GM12801 (cell line): ENCODE measurements at regions not wholly inside any gene's neighbourhood (a gene's known extent, or its start where the extent isn't known, plus 50 kb on each side); places are given as distances from the start of the nearest gene placed in this dataset.

Experiments
- TF ChIP-seq, protein P1 (sequence below): IDR thresholded peaks from one replicate; pipeline ENCODE4 v1.5.1; 2011; ENCODE audit warnings: control low read depth; ENCODE audit not compliant: insufficient read length; ENCODE audit errors: extremely low read depth

DNA sequence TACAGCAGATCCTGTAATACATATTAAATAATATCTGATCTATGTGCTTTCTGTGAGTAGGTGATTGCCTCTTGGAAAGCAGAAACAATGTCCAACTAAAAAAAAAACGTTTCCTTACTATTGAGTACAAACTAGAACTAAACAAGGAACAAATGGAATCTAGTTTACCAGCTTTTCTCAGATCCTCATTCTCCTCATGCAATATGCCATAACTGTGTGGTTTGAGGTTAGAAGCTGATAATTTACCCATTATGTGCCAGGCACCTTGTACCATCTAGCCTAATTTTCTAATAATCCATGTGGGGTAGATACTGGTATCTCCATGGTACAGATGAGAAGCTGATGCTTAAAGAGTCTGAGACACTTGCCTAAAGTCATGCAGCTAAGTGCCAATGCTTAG, 154.7 kb downstream of the PTGER3 start:
- TF ChIP-seq, protein P1, sequence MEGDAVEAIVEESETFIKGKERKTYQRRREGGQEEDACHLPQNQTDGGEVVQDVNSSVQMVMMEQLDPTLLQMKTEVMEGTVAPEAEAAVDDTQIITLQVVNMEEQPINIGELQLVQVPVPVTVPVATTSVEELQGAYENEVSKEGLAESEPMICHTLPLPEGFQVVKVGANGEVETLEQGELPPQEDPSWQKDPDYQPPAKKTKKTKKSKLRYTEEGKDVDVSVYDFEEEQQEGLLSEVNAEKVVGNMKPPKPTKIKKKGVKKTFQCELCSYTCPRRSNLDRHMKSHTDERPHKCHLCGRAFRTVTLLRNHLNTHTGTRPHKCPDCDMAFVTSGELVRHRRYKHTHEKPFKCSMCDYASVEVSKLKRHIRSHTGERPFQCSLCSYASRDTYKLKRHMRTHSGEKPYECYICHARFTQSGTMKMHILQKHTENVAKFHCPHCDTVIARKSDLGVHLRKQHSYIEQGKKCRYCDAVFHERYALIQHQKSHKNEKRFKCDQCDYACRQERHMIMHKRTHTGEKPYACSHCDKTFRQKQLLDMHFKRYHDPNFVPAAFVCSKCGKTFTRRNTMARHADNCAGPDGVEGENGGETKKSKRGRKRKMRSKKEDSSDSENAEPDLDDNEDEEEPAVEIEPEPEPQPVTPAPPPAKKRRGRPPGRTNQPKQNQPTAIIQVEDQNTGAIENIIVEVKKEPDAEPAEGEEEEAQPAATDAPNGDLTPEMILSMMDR = no peak

DNA sequence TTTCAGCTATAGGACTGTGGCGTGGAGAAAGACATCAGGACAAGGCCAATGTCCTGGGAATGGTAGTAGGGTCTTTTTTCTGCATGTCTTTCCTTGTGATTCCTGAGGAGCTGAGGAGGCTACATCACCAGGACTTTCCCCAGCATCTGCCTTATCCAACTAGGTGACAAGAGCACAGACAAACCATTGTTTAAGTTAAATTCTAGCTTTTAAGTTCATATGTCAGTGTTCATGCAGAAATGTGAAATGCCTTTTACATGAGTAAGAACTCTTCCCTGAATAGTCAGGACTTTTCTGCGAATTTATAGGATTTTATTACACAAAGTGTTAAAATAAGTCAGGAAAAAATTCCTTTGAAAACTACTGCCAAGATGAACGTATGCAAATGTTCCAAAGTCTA, 154.2 kb downstream of the PTGER3 start:
- TF ChIP-seq, protein P1 = no peak

DNA sequence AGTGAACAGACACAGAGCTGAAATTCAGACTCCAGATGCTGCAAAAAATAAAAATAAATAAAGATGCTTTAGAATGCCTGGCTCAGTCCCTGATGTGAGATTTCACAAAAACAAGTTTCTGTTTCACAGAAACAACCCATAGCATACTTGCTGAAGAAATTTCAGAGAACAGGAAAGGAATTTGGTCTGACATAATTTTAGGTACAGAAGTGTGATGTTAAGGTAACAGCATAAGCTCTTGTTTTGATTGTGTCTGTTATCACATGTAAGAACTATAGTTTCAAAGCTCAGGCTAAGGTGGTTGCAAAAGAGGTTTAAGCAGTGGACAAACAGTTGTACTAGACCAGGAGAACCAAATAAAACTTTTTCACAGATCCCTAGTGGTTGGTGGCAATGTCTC, 152.1 kb downstream of the PTGER3 start:
- TF ChIP-seq, protein P1 = no peak

DNA sequence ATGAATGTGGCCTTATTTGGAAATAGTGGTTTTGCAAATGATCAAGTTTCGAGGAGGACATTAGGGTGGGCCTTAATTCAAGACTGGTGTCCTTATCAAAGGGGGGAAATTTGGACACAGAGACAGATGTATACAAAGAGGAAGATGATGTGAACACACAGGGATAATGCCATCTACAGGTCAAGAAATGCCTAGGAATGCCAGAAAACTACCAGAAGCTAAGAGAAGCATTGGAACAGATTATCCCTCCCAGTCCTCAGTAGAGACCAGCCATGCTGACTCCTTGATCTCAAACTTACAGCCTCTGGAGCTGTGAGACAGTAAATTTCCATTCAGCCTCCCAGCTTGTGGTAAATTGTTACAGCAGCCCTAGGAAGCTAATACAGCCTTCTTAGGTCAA, 151.4 kb downstream of the PTGER3 start:
- TF ChIP-seq, protein P1 = no peak

DNA sequence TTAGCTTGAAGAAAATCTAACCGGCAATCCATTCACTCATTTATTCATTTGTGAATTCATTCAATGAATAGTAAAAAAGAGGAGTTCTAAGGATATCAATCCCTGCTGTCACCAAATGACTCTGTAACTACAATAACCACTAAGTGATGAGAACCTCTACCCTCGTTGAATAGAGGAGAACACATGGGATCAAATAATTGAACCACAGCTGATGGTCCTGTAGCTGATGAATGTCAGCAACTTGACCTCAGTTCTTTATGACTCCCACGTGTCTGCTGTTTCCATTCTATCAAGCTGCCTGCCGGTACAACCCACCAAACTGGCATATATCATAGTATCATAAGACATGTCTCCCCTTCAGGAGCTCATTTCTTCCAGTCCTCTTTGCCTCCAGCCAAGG, 150.3 kb downstream of the PTGER3 start:
- TF ChIP-seq, protein P1 = no peak

DNA sequence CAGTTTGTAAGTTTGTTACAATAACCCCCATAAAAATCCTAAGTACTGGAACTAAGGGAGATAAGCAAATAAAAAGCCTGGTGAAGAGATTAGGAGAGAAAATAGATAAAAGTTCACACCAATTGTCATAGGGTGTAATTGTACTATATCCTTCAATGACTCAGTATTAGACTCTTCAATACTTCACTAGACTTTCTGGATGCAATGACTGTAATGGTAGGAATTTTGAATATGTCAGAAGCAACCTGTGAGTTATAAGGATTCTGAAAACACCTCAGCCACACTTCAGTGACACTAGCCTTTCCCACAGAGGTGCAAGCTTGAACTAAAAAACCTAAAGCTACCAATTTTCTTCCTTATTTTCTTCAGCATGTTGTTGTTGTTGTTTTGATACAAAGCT, 147.9 kb downstream of the PTGER3 start:
- TF ChIP-seq, protein P1 = no peak

DNA sequence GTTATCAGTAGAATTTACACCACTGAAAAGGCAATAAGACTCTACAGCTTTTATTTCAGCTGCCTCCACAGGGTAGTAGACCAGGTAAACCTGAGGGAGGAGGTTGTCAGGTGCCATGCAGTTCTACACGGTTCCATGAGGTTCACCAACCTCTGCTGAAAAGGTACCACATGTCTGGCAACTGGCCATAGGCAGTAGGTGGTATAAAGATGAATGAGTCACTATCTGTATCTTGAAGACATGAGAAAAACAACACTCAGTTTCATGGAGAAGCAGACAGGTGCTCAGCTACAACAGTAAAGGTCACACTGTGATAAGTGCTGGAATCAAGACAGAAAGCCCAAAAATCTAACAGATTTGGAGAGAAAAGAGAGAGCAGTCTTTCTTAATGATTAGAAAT, 145.4 kb downstream of the PTGER3 start:
- TF ChIP-seq, protein P1 = no peak

DNA sequence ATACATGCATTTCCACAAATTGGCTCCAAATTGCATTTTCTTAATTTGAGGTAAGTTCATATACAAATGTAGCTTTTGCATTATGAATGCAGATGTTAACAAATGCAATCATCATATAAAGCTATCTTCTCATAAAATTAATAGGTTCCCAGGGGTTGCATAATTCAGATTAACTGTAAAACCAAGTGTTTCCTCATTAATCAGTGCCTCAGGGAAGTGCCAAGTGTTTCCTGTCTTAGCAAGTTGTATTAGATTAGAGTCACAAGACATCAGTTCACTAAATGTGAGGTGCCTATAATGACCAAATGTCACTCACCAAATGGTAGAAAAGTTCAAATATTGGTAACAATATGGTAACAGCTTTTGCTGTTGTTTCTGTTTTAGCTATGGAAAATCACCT, 140.8 kb downstream of the PTGER3 start:
- TF ChIP-seq, protein P1 = no peak
